ENCODE measurements at regions not wholly inside any gene's neighbourhood (a gene's known extent, or its start where the extent isn't known, plus 50 kb on each side); places are given as distances from the start of the nearest gene placed in this dataset.

DNA sequence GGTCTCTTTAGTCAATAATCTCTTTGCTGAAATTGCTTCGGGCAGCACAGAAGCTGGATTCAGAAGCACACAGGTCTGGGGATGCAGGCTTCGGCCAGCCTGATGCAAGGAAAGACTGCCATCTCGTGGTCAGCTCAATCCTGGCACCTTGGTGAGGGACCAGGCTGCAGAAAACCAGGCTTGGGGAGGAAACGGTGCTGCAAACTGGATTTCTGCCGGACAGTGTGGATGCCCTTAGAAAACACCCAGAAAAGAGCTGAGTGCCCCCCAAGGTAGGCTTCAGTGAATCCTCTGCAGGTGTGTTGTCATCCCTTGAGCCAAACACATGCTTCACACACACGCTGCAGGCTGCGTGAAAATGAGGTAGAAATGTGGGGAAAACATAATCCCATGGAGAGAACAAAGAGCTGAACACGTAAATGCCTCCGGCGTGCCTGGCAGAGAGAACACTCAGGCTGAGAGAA, 89.8 kb upstream of the PAX1 start:
- no peak for TF ChIP-seq NANOG (IDR thresholded peaks at IDR 0.05; ENCODE audit: borderline replicate concordance)
- TF ChIP-seq CREB1 (CRISPR knock-in tag; IDR thresholded peaks at IDR 0.05; ENCODE audit: low read depth), result 0 out of 2 replicates have a peak, but pooled peaks have one; percentile 11
- peak; percentile 94 to 98 for TF ChIP-seq CTCF (conservative IDR thresholded peaks at IDR 0.05; ENCODE audit: low read depth in 2 of 2)
- TF ChIP-seq EZH2 (IDR thresholded peaks at IDR 0.05; ENCODE audit: low read depth, unreplicated experiment), result no peak
- no peak for TF ChIP-seq ZNF114 (CRISPR knock-in tag; IDR thresholded peaks at IDR 0.05)
- TF ChIP-seq POLR2AphosphoS5 (IDR thresholded peaks at IDR 0.05; ENCODE audit: low read depth), result no peak
- no peak for TF ChIP-seq EZH2phosphoT487 (IDR thresholded peaks at IDR 0.05; ENCODE audit: unreplicated experiment)
- TF ChIP-seq, protein P1, sequence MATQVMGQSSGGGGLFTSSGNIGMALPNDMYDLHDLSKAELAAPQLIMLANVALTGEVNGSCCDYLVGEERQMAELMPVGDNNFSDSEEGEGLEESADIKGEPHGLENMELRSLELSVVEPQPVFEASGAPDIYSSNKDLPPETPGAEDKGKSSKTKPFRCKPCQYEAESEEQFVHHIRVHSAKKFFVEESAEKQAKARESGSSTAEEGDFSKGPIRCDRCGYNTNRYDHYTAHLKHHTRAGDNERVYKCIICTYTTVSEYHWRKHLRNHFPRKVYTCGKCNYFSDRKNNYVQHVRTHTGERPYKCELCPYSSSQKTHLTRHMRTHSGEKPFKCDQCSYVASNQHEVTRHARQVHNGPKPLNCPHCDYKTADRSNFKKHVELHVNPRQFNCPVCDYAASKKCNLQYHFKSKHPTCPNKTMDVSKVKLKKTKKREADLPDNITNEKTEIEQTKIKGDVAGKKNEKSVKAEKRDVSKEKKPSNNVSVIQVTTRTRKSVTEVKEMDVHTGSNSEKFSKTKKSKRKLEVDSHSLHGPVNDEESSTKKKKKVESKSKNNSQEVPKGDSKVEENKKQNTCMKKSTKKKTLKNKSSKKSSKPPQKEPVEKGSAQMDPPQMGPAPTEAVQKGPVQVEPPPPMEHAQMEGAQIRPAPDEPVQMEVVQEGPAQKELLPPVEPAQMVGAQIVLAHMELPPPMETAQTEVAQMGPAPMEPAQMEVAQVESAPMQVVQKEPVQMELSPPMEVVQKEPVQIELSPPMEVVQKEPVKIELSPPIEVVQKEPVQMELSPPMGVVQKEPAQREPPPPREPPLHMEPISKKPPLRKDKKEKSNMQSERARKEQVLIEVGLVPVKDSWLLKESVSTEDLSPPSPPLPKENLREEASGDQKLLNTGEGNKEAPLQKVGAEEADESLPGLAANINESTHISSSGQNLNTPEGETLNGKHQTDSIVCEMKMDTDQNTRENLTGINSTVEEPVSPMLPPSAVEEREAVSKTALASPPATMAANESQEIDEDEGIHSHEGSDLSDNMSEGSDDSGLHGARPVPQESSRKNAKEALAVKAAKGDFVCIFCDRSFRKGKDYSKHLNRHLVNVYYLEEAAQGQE (IDR thresholded peaks at IDR 0.05; ENCODE audit: unreplicated experiment), result no peak
- TF ChIP-seq JUNB (IDR thresholded peaks at IDR 0.05; ENCODE audit: unreplicated experiment), result no peak
